Peyer's patch (tissue), 4 donors: ENCODE measurements at regions not wholly inside any gene's neighbourhood (a gene's known extent, or its start where the extent isn't known, plus 50 kb on each side); places are given as distances from the start of the nearest gene placed in this dataset.

Experiments
- CTCF ChIP-seq, 6 experiments: fragments of 450-650 bp in 4 of 6; fragments of 200-600 bp in 2 of 6; sonication (generic) in 1 of 6; IDR thresholded peaks; one replicate each; pipeline ENCODE4 v1.5.1; 2017 to 2019; ENCODE audit warnings: antibody characterized with exemption in 6 of 6, mild to moderate bottlenecking in 3 of 6, moderate library complexity in 1 of 6
- POLR2A ChIP-seq, 2 donors: fragments of 450-650 bp; IDR thresholded peaks; one replicate each; pipeline ENCODE4 v1.5.1; 2017; ENCODE audit warnings: antibody characterized with exemption in 2 of 2, mild to moderate bottlenecking in 2 of 2, moderate library complexity in 2 of 2

DNA sequence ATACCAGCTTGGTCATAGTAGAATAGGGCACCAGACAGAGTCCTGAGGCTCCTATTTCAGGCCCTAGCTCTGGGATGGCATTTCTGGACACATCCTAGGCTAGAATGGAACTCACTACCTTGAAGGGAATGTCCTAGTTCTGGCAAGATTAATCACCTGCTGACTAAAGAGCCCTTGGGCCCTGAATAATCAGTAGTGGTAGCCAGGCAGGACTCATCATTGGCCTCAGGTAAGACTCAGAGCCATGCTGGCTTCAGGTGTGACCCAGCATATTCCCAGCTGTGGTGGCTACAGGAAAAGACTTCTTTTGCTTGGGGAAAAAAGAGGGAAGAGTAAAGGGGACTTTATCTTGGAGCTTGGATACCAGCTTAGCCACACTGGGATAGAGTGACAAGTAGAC, 131.0 kb upstream of the SRD5A2 start:
- no peak for TF ChIP-seq CTCF (IDR thresholded peaks at IDR 0.05)
- no peak for TF ChIP-seq POLR2A (IDR thresholded peaks at IDR 0.05)
